ENCODE measurements at regions not wholly inside any gene's neighbourhood (a gene's known extent, or its start where the extent isn't known, plus 50 kb on each side); places are given as distances from the start of the nearest gene placed in this dataset.

DNA sequence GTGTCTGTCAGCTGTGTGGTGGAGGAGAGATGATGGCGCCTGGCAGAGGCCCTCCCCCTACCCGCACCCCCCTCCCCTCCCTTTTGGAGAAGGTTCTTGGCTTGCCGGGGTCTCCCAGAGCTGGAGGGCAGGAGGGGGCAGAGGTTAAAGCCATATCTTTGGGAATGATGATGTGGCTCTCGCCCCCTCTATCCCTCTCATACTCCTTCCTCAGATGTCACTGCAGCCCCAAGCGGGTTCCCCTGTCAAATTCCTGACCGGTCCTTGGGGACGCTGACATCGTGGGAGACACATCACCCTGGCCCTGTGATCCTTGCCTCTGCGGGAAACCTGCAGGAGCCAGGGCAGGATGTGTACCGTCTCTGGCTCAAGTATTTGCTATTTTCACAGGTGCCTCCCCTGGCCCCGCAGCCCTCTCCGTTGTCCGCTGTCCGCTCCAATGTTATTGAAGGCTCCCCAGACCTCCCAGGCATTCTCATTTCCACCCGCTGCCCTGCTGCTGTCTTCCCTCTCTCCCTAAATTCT, 109.5 kb downstream of the FOXD1 start:
- Mint-ChIP-seq H3K9me3 (peaks cover 0 to 2% (median 0%) of the 10 kb centered on the region in 3 donors), H3K4me1 (no peaks in the 10 kb centered on the region), H3K36me3 (no peaks in the 10 kb centered on the region), H3K27ac (no peak overlapping the region), H3K27me3 (peaks cover 21% of the 10 kb centered on the region), H3K4me3 (no peak overlapping the region)

GRCh38 chr5:73338256-73339050, 110.1 kb downstream of the FOXD1 start:
- H3K9me3 Mint-ChIP-seq, result peaks cover 0 to 2% (median 0%) of the 10 kb centered on the region in 3 donors
- H3K4me1 Mint-ChIP-seq, result peaks cover 0 to under 1% (median 0%) of the 10 kb centered on the region in 3 donors
- H3K4me3 Mint-ChIP-seq, result no peak overlapping the region
- no peaks in the 10 kb centered on the region for H3K36me3 Mint-ChIP-seq
- peaks cover 21% of the 10 kb centered on the region for H3K27me3 Mint-ChIP-seq
- H3K27ac Mint-ChIP-seq, result no peak overlapping the region

- Mint-ChIP-seq H3K36me3 (no peaks in the 10 kb centered on the region), H3K27ac (no peak overlapping the region)
Observed at GRCh38 chr5:73337586-73338255, 110.9 kb downstream of the FOXD1 start.

DNA sequence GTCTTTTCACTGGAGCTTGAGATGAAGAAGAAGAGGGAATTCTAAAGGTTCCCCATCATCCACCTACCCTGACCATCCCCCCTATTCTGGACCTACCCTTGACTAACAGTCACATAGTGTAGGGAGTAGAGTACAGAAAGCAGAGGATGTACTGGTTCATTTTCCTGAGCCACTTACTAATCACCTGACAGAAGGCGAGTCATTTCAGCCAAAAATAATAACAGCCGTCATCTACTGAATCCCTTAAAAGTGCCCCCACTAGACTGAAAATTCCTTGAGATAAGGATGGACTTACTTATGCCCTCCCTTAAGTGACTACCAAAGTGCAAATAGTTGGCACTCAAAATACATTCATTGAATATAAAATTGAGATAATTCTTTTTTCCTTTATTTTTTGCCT, 112.2 kb downstream of the FOXD1 start:
- H3K4me1 Mint-ChIP-seq, result peaks cover 0 to 1% (median 0%) of the 10 kb centered on the region in 3 donors
- H3K27me3 Mint-ChIP-seq, result peaks cover 21% of the 10 kb centered on the region
- no peak overlapping the region for H3K27ac Mint-ChIP-seq

More at GRCh38 chr5:73337586-73338255, 110.9 kb downstream of the FOXD1 start:
- H3K27me3 Mint-ChIP-seq, result peaks cover 15% of the 10 kb centered on the region
- no peak overlapping the region for H3K4me3 Mint-ChIP-seq
- peaks cover 0 to 2% (median 0%) of the 10 kb centered on the region in 3 donors for H3K9me3 Mint-ChIP-seq
- peaks cover 0 to 1% (median 0%) of the 10 kb centered on the region in 3 donors for H3K4me1 Mint-ChIP-seq

GRCh38 chr5:73333944-73334703, 114.5 kb downstream of the FOXD1 start:
- Mint-ChIP-seq H3K9me3 (peaks cover 3 to 23% (median 10%) of the 10 kb centered on the region in 3 donors), H3K4me3 (no peak overlapping the region), H3K27ac (no peak overlapping the region), H3K36me3 (no peaks in the 10 kb centered on the region), H3K4me1 (peaks cover 0 to 1% (median 0%) of the 10 kb centered on the region in 3 donors), H3K27me3 (peaks cover 12% of the 10 kb centered on the region)

More for the DNA sequence above, 112.2 kb downstream of the FOXD1 start:
- peaks cover 3 to 13% (median 10%) of the 10 kb centered on the region in 3 donors for H3K9me3 Mint-ChIP-seq
- no peaks in the 10 kb centered on the region for H3K36me3 Mint-ChIP-seq
- no peak overlapping the region for H3K4me3 Mint-ChIP-seq

DNA sequence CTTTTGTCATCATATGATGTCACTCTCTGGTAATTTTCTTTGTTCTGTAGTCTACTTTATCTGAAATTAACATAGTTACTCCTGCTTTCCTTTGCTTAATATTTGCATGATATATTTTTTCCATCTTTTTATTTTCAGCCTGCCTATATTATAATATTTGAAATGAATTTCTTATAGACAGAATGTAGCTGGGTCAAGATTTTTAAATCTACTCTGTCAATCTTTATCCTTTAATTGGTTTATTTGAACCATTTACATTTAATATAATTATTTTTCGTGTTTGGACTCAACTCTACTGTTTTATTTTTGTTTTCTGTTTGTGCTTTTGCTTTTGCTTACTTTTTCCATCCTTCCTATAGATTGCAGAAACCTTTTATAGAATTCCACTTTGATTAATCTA, 118.0 kb downstream of the FOXD1 start:
- Mint-ChIP-seq H3K9me3 (peaks cover 3 to 23% (median 10%) of the 10 kb centered on the region in 3 donors), H3K4me3 (peak overlapping the region in 1 of 4 donors; percentile 43), H3K27ac (no peak overlapping the region), H3K4me1 (peaks cover 0 to 1% (median 0%) of the 10 kb centered on the region in 3 donors), H3K36me3 (no peaks in the 10 kb centered on the region), H3K27me3 (peaks cover 9% of the 10 kb centered on the region)

DNA sequence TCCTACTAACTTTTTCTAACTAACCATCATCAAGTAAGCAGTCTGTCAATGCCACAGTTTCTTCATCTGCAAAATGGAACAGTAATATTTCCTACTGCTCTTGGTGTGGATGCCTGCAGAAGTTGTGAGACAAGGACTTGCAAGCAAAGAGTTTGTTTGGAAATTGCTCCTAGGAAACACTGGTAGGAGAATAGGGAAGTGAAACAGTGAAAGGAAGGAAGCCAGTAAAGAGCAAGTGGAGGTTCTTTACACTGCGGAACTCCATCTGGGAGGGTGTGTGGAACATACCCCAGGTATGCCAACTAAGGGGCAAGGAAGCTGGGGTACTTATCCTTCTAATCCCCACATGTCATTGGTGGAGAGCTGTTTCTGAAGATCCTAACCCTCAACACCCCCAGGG, 119.9 kb downstream of the FOXD1 start:
- Mint-ChIP-seq H3K27me3 (peaks cover 6% of the 10 kb centered on the region), H3K9me3 (peaks cover 3 to 23% (median 10%) of the 10 kb centered on the region in 3 donors), H3K27ac (no peak overlapping the region), H3K4me1 (peaks cover 0 to 1% (median 0%) of the 10 kb centered on the region in 3 donors), H3K36me3 (no peaks in the 10 kb centered on the region), H3K4me3 (peak overlapping the region in 1 of 4 donors; percentile 34)

GRCh38 chr5:73327908-73328455, 120.6 kb downstream of the FOXD1 start:
- H3K4me3 Mint-ChIP-seq, result no peak overlapping the region
- no peaks in the 10 kb centered on the region for H3K4me1 Mint-ChIP-seq
- peaks cover 3 to 23% (median 10%) of the 10 kb centered on the region in 3 donors for H3K9me3 Mint-ChIP-seq
- H3K36me3 Mint-ChIP-seq, result no peaks in the 10 kb centered on the region
- peaks cover 6% of the 10 kb centered on the region for H3K27me3 Mint-ChIP-seq
- no peak overlapping the region for H3K27ac Mint-ChIP-seq

DNA sequence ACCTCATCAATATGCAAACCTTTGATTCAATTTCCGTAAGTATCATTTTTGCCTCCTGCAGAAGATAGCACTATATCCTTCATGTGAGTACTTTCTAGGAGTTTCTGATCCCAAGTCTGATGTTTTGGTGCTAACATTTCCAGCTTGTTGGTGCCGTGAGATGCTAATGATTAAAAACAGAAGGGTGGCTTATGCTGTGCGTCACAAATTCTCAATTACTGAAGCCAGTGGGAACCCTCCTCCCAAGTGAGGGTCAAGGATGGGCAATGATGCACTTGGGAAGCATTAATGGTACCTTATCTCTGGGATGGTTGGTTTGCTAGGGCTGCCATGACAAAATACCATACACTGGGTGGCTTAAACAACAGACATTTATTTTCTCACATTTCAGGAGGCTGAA, 123.0 kb downstream of the FOXD1 start:
- H3K9me3 Mint-ChIP-seq, result peaks cover 1 to 3% (median 2%) of the 10 kb centered on the region in 3 donors
- no peaks in the 10 kb centered on the region for H3K4me1 Mint-ChIP-seq
- no peaks in the 10 kb centered on the region for H3K27me3 Mint-ChIP-seq
- H3K27ac Mint-ChIP-seq, result no peak overlapping the region
- H3K4me3 Mint-ChIP-seq, result no peak overlapping the region
- no peaks in the 10 kb centered on the region for H3K36me3 Mint-ChIP-seq

- peaks cover 3% of the 10 kb centered on the region for H3K27me3 Mint-ChIP-seq
- no peak overlapping the region for H3K4me3 Mint-ChIP-seq
- H3K27ac Mint-ChIP-seq, result no peak overlapping the region
- H3K9me3 Mint-ChIP-seq, result peaks cover 0 to 1% (median under 1%) of the 10 kb centered on the region in 3 donors
- no peaks in the 10 kb centered on the region for H3K36me3 Mint-ChIP-seq
- peaks cover 0 to 1% (median 0%) of the 10 kb centered on the region in 3 donors for H3K4me1 Mint-ChIP-seq
Observed at GRCh38 chr5:73323466-73323865, 125.1 kb downstream of the FOXD1 start.

GRCh38 chr5:73322437-73323076, 126.0 kb downstream of the FOXD1 start:
- Mint-ChIP-seq H3K9me3 (peaks cover 0 to 3% (median 1%) of the 10 kb centered on the region in 3 donors), H3K27me3 (peaks cover 3% of the 10 kb centered on the region), H3K36me3 (no peaks in the 10 kb centered on the region), H3K4me3 (no peak overlapping the region), H3K27ac (no peak overlapping the region), H3K4me1 (peaks cover 0 to 1% (median 0%) of the 10 kb centered on the region in 3 donors)

DNA sequence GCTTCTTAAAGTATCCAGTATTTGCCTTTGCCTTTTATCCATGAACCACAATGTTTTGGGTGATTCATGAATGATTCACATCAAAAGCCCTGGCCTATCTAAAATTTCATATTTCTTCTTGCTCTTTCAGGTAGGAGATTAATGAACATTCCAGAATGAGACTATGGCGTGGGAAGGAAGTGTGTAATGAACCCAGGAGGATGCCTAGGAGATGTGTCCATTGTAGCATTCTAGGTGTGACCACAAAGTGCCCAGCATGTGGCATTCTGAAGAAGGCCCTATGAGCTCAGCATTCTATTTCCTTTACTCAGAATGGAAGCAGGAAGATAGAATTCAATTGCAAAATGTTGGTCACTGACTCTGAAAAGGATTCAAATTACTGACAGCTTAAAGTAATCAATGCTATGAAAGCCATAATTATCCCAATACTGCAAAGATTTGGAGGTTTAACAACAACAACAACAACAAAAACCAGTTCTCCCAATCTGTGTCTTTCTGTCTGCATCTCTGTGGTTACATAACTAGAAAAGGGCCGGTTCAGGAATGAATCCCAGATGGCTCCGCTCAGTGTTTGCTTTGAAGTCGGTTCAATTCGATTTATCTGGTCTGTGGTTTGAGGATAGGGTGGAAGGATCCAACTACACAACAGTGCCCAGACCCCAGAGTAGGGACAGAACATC, 126.7 kb downstream of the FOXD1 start:
- H3K4me3 Mint-ChIP-seq, result no peak overlapping the region
- H3K27me3 Mint-ChIP-seq, result peaks cover 6% of the 10 kb centered on the region
- H3K9me3 Mint-ChIP-seq, result peaks cover 0 to 3% (median 1%) of the 10 kb centered on the region in 3 donors
- no peaks in the 10 kb centered on the region for H3K36me3 Mint-ChIP-seq
- H3K4me1 Mint-ChIP-seq, result peaks cover 0 to 1% (median 0%) of the 10 kb centered on the region in 3 donors
- no peak overlapping the region for H3K27ac Mint-ChIP-seq

DNA sequence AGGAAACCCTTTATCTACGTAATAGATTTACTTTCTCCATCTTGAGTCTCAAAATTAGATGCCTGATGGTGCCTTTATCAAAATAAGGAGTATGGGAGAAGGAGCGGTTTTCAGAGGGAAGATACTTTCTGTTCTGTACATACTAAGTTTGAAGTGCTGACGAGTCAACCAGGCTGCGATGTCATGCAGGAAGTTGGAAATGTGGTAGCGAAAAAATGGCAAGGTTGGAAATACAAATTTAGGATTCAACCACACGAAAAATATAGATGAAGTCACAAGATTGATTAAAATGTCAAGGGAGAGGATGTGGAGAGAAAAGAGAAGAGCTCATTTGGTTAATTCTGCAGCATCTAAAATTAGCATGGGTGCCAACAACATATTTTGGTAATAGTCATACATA, 129.5 kb downstream of the FOXD1 start:
- Mint-ChIP-seq H3K4me1 (peaks cover 0 to 1% (median 0%) of the 10 kb centered on the region in 3 donors), H3K27ac (no peak overlapping the region), H3K36me3 (no peaks in the 10 kb centered on the region), H3K4me3 (no peak overlapping the region), H3K9me3 (peaks cover 1 to 3% (median 1%) of the 10 kb centered on the region in 3 donors), H3K27me3 (peaks cover 19% of the 10 kb centered on the region)

All from IgD-negative memory B cell (primary cell).